Urothelium cell line (cell line): ENCODE measurements at regions not wholly inside any gene's neighbourhood (a gene's known extent, or its start where the extent isn't known, plus 50 kb on each side); places are given as distances from the start of the nearest gene placed in this dataset.
"Not testable (repeated sequence)": the region's sequence is repeated elsewhere in the genome, so short reads cannot be mapped to it uniquely, and the experiment has no call there.

Experiments
- DNase-seq: peaks from one replicate; pipeline ENCODE4 v3.0.0; 2011; ENCODE audit warnings: low spot score, mixed read lengths
- FAIRE-seq: peaks from 2 replicates; lab custom pipeline; 2011; peaks lifted over from hg19 to GRCh38; lab: Jason Lieb, UNC

DNA sequence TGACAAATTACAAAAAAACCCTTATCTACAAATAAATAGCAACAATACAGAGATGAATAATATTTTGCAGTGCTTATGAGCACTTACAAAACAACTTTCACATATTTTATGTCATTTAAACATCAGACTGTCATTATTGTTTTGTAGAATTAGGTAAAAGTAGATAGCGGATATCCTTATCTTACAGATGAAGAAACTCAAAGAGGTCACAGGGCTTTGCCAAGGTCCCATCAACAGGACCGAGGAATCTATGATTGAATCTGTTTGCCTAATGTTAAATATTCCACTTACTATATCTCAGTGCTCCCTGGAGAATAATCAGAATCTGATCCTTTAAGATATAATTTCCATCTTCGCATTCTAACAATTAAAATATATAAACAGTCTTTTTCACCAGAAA, 119.0 kb downstream of the GASK1B start:
- no peak for DNase-seq
- FAIRE-seq: no peak

DNA sequence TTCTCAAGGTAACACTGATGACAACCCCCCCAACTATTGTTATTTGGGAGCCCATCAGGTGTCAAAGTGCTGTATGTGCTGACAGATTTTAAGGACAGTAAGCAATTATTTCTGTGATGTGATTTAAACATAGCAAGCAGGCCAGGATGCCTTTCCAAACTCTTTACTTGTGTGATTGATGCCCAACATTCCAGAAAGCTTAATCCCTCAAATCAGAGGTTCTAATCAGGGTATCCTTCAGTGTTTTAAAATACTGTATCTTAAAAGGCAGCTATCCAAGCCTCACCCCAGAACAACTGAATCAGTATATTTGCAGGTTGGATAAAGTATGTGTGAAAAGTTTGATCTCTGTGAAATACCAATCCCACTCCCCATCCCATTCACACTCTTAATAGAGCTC, 119.7 kb downstream of the GASK1B start:
- DNase-seq (no peak), FAIRE-seq (no peak)

DNA sequence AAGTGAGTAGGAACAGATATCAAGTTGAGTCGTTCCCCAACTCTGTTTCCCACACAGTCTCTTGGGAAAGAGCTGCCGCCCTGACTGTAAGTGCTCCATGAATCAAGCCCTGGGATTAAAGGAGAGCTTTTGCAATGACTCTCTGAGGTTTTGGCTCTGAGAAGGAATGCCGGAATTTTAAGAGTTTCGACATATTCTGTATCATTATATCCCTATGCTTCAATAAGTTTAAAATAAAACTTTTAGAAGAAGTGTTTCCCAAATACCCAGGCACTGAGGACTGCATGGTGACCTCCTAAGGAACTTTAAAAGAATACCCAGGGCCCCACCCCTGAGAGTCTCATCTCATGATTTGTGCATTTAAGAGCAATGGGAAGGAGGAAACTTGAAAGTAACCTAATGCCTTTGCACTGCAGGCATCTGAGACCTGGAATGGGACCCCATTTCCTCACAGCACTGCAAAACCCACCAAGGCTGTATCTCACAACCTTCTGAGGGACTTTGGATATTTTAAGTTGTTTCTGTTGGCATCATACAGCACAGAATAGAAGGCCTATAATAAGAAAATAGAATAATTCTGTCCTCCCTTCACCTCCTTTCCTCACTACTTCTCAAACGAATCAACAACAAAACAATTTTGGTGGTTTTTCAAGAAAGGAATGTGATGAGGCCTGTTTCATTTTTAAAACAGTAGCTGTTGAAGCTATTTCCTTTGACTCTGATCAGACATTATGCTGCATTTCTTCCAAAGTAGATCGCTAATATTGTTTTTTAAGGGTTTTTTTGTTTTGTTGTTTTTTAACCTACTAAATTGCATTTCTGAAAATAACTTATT, 121.2 kb downstream of the GASK1B start:
- DNase-seq: peak; percentile 17
- no peak for FAIRE-seq

DNA sequence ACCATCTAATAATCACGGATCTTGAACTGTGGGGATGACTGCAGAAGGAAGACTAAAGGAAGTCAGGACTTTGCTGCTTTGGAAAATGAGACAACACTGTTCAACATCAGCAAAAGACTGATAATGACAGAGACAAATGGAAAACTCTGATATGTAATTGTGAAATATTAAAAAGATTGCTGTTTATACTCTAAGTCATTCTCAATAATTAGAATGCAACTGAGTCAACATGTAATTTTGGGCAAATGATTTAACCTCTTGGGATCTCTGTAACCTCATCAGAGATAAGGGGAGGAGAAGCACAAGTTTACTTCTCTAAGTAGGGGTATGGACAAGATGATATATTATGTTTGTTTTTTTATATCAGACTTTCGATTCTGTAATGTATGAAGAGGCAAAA, 121.9 kb downstream of the GASK1B start:
- DNase-seq: no peak
- no peak for FAIRE-seq

DNA sequence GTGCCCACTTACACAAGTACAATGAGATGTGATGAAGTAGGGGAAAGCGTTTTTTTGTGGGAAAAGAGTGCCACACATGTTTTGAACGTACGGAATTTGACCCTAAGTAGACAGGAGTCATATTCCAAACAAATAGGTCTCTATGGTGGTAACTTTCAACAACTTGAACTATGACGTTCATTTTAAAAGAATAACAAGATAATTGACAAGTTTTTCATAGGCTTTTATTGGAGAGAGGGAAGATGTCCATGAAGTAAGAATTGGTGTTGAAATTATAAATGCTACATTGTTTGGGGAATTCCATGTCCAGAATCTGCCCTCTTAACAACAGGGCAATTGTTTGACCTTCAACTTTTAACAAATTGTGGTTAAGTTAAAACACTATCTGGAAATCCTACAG, 126.5 kb downstream of the GASK1B start:
- DNase-seq (no peak), FAIRE-seq (no peak)

DNA sequence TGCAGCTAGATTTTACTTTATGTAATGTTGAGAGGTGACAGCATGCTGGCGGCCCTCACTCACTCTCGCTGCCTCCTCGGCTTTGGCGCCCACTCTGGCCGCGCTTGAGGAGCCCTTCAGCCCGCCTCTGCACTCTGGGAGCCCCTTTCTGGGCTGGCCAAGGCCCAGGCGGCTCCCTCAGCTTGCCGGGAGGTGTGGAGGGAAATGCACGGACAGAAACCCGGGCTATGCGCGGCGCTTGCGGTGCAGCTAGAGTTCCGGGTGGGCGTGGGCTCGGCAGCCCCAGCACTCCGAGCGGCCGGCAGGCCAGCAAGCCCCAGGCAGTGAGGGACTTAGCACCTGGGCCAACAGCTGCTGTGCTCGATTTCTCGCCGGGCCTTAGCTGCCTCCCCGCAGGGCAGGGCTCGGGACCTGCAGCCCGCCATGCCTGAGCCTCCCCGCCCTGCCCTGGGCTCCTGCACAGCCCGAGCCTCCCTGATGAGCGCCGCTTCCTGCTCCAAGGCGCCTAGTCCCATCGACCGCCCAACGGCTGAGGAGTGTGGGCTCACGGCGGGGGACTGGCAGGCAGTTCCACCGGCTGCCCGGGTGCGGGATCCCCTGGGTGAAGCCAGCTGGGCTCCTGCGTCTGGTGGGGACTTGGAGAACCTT, 128.7 kb downstream of the GASK1B start:
- DNase-seq: no peak
- FAIRE-seq: no peak

DNA sequence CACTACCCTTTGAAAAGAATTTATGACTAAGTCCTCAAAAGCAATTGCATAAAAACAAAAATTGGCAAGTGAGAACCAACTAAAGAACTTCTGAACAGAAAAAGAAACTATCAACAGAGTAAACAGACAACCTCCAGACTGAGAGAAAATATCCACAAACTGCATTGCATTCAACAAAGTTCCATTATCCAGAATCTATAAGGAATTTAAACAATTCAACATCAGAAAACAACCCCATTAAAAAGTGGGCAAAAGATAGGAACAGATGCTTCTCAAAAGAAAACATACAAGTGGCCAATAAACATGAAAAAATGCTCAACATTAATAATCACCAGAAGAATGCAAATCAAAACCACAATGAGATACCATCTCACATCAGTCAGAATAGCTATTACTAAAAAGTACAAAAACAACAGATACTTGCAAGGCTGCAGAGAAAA, 130.2 kb downstream of the GASK1B start:
- no peak for FAIRE-seq

DNA sequence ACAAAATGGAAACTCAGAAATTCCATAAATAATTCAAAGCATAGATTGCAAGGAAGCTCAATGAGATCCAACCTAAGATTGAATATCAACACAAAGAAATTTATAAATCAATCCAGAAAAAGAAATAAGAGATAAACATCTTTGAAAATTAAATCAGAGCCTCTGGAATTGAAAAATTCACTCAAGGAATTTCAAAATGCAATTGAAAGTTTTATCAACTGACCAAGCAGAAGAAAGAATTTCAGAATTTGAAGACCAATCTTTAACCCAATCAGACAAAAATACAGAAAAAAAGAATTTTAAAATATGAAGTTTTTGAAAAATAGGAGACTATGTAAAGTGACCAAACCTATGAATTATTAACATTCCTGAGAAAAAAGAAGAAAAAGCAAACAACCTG, 134.1 kb downstream of the GASK1B start:
- no peak for DNase-seq
- FAIRE-seq: no peak

More for the DNA sequence above, 130.2 kb downstream of the GASK1B start:
- DNase-seq: no peak

DNA sequence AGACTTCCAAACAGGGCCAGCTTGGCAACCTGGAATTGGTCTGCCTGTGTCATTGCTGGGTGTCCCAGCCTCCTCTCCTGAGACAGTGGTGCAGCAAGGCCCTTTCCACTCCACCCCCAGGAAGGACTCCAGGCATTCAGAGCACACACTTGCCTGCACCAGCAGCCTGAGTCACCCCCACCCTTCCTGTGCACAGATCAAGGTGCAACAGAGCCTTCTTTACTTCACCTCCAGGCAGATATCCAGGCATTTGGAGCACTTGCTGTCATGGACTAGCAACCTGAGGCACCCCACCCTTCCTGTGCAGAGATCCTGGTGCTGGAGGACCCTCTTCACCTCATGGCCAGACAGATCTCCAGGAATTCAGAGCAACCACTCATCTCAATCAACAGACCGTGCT, 135.8 kb downstream of the GASK1B start:
- FAIRE-seq (no peak), DNase-seq (no peak)

DNA sequence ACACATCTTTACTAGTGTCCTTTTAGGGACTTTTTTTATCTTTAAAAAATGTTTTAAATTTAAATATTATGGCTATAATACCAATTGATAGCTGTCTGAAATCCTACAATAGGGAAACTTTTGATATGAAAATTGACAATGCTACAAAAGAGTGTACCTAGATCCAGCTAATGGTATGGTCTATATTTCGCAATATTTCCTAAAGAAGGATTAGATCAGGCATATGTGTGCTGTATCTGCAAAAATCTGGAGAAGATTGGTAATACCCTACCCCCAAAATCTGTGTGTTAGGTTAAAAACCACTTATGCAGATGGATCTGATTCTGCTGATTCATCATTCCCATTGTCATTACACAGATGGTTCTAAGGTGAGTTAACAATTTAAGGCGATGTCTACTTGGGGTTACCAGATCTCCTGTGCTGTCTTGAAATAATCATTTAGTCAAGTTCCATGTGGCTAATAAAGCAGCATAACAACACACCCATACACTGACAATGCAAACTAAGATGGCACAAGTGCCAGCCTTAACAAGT, 137.1 kb downstream of the GASK1B start:
- FAIRE-seq (no peak), DNase-seq (no peak)

DNA sequence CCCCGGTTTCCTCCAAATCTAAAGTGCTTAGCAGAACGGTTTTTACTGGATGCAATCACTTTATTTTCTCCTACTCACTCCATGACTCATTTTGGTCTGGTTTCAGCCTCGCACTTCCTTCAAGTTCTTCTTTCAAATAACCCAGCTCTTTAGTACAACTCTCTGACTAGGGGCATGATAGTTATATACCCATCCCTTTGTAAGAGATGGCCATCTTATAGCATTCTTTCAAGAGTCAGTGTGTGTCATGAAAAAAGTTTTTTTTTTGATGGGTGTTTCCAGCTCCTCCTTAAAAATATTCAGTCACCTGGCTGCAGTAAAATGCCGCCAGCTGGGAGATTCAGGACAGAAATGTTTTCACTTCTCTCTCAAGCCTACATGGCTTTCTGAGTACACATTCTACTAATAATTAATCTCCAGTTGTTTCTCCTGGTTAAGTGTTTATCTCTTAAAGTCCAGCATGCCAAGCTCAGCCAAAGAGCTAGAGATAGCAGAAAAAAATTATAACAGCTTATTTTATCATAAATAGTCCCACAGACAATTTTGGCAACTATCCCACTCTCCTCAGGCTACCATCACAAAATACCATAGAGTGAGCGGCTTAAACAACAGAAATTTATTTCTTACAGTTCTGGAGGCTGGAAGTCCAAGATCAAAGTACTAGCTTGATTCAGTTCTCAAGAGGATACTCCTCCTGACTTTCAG, 139.3 kb downstream of the GASK1B start:
- DNase-seq (no peak), FAIRE-seq (no peak)

DNA sequence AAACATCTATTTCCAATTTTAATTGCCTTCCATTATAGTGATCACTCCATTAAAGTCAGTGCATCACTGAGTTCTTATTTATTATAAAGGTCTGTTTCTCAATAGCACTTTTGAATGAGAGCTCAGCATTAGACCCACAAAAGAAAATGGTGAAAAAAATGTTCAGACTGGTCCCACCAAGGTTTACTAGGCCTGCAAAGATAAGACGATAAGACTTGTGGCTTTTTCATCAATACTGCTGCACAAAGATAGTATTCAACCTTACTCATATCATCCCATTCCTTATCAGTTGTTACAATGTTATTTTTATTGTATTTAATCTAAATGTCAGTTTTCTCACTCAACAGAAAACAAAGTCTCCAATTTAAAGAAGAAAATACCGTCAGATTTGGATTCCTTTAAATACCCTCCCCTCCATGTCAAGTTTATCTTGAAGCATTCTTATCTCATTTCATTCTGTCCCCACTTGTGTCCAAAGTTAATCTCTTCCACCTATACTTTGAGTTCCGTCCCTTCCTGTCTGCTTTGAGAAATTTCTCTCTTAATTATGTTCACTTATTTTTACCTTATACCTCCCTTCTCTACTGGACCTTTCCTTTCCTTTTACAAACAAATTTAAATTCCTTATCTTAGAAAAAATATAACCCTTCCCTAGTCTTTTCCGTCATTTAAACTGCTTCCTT, 140.0 kb downstream of the GASK1B start:
- DNase-seq: no peak
- FAIRE-seq: no peak

DNA sequence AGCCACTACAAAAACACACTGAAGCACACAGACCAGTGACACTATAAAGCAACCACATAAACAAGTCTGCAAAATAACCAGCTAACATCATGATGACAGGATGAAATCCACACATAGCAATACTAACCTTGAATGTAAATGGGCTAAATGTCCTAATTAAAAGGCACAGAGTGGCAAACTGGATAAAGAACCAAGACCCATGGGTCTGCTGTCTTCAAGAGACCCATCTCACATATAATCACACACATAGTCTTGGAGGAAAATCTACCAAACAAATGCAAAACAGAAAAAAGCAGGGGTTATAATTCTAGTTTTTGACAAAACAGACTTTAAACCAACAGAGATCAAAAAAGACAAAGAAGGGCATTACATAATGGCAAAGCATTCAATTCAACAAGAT, 144.4 kb downstream of the GASK1B start:
- FAIRE-seq, DNase-seq: not testable (repeated sequence)

DNA sequence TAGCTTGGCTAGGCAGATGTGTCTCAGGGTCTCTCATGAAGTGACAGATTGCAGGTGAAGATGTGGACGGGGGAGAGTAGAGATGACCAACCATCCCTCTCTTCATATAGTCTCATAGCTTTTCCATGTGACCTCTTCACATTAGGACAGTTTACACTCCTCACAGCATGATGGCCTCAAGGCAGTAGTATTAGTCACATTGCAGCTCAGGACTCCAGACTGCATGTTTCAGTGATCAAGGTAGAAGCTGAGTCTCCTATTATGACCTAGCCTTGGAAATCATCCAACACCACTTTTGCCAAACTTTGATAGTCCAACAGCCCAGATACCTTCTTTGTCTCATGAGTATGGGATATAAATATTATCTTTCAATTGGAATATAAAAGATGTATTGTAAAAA, 147.7 kb downstream of the GASK1B start:
- FAIRE-seq (no peak), DNase-seq (no peak)

DNA sequence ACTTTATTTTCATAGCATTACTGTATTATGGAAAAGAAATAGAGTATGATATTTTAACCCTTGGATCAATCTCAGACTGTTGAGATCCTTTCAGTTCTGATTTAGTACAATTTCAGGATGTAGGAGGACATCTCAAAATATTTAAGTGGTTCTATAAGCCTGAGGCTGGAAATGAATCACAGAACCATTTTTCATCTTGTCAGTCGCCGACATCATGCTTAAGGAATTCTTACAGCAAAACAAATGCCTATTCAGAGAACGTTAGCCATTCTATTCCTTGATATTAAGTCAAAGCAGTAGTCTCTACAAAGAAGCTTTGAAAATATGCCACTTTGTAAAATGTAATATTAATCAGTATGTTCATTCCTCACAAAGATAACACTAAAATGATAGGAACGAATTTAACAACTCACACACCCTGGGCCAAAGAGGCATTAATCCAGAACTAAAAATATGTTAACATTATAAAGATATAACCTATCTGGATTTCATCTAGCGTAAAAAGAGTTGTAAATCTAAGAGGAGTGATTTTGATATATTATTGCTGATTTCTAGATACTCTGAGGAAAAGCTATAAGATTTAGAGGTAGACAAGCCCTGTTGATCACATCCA, 152.0 kb downstream of the GASK1B start:
- DNase-seq: peak; percentile 24

DNA sequence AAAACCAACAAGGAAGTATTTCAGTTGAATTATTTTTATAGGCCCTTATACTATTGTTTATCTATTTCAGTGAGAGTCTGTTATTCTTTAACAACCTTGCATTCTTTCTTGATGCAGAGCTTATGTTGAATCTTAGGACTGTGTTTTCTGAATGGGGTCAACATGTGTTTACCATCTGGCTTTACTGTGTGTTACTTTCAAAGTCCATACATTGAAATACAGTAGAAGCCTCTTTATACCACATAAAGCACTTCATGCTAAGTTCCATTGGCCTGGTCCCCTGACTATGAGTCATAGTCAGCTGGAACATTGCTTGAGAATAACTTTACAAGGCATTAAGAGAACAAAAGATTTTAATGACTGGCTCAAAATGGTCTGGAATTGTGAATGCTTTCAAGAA, 152.6 kb downstream of the GASK1B start:
- no peak for FAIRE-seq

More for the DNA sequence above, 152.0 kb downstream of the GASK1B start:
- no peak for FAIRE-seq

DNA sequence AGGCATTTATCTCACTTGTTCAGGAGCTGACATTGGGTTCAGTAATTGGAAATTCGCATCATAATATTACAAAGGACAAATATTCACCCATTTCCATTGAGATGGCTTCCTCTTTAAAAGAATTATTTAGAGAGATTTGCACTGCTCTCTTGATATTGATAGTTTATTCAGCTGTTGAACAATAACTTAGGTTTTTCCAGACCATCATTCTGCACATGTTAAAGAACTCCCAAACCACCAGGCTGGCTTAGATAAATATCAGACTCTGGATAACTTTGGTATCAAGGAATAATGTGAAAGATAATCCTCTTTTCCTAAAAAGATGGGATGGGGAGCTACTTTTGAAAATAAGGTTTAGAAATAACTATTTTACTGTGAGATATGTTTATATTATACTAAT, 154.0 kb downstream of the GASK1B start:
- no peak for DNase-seq
- FAIRE-seq: no peak

More for the DNA sequence above, 152.6 kb downstream of the GASK1B start:
- peak; percentile 27 for DNase-seq

DNA sequence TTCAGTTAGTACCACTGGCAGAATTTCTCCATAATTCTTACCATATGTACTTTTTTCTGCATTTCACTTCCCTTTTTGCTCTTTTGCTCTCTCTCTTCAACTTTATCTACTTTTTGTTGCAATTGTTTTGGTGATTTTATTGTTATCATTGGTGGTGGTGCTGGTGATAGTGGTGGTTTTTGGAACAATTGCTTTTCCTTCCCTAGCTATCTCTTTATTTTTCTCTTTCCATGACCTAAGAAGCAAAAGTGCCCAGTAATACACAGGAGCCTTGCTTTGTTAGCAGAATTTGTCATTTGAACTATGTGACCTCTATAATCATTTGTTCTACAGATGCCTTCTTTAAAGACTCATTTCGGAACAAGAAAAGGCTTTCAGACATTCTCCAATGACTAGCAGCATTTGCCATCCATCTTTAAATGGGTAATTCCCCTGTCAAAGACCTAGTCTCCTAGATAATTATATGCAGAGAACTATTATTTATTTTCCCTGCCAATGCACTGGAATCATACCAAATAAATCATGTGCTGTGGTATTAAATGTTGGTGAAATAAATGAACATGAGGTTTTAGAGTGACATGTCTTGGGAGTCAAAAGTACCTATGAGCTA, 154.5 kb downstream of the GASK1B start:
- FAIRE-seq (no peak), DNase-seq (no peak)

DNA sequence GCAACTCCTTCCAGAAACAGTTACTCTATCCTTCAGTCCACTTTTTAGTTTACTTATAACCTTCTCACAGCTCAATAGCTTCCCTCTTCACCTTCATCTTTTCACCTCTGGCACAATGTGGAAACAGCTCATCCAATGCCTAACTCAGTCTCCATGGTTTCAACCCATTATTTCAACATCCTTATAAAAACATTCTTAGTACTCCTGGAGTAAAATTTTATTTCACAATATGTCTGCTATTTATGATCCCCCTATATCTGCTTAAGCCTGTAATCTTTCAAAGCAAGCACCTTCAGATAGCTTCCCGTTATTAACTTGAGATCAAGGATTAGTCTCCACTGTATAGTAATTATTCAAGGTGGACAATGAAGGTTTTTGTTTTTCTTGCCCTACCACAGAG, 156.3 kb downstream of the GASK1B start:
- DNase-seq: no peak

DNA sequence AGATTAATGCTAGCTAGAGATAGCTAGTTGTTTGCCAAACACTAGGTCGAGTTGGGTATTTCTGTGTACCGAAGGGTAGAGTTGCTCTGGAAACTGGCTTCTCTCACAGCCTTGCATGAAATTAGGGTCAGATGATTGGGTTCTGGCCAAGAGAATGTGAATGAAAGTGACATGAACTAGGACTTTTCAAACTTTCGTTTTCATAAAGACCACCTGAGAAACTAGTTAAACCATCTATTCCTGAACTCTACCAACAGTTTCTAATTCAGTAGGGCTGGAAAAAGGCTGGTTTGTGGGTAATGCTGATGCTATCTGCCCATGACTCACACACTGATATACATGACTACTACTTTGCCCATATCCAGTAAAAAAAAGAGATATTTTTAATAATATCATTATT, 157.6 kb downstream of the GASK1B start:
- DNase-seq (no peak), FAIRE-seq (no peak)

More for the DNA sequence above, 156.3 kb downstream of the GASK1B start:
- no peak for FAIRE-seq
